AML-193 (cell line): ENCODE measurements at regions not wholly inside any gene's neighbourhood (a gene's known extent, or its start where the extent isn't known, plus 50 kb on each side); places are given as distances from the start of the nearest gene placed in this dataset.
A peak's percentile ranks its signal among the peaks of the same experiment; 100 is the strongest.

Source experiments
- DNase-seq, 2 experiments: peaks; one replicate each; lab custom pipeline; 2025; lab: John Stamatoyannopoulos, UW

DNA sequence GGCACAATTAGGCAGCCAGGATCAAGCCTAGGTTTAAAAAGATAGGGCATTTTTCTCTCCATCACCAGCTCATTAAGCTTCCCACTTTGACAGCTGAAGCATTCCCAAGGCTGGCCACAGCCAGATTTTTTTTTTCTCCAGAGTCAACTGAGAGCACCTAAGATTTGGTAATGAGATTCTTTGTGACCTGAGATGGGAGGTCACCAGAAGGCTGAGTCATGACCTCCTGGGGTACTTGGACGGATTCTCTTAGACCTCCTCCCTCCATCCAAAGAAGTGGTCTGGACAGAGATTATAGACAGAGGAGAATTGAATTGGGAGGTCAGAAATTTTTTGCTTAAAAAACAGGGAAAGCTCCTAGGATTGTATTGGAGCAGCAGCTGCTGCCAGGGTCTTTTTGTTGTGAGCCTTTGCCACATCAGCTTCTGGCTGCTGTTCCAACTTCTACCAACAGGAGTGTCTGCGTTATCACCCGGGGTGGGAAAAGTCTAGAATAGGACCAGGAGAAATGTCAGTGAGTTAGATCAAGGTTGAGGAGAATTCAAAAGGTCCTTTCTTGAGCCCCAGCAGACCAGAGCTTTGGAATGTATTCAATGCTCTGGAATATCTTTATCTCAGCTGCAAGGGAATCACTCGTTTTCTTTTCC, 221.2 kb upstream of the N4BP1 start:
- DNase-seq = no peak

DNA sequence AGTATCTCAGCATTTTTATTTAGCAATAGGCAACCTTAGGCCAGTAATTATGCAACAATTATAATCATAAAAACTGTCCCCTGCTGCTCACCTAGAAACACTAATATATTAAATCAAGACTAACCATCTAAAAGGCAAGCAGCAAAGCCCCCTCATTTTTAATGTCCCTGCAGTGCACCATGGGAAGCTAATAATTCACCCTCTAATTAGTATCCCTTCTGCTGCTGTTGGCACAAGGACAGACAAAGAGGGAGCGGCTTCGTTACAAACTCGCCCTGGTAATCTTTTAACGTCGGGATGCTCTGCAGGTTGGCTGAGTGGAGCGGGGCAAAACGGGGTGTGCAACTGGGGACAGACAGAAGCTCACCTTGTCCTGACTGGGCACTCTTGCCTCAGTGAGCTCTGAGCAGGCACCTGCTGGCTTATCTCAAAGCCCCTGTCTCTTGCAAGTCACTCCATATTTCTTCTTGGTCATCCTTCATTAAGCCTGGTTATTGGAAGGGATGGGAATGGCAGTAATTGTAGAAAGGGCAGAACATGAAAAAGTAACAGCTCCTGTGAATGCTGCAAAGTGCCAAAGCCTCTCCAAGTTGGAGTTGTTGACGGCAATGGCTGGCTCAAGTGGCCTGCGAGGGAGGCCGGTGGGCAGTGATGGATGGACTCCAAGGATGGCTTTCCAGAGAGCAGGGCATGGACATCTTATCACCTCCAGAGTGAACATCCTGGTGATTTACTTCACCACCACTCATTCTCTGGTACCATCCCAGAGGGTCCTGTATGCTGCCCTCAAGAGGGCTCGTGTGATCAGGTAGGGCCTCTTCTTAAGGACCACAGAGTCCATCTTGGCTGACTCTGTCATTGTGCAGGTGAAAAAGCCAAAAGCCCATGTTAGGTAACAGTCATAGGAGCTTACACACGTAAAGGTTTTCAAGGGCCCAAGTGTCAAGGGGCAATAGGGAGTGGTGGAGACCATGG, 219.6 kb upstream of the N4BP1 start:
- no peak for DNase-seq

DNA sequence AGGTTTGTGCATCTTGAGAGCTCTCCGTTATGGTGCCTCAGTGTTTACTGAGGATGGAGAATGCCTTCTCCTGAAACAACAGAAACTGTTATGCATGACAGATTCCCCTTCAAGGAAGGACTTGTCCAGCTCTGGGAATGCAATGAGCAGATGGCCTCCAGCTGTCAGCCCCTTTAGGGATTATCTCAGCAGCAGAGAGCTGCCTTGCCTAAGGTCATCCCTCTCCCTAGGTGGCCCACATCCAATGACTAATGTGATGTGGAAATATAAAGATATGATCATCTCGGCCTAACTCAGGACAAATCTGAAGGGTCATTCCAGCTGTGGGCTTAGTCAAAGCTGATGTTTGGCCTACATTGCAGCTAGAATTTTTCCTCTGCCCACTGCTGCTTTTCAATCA, 214.3 kb upstream of the N4BP1 start:
- DNase-seq = no peak

DNA sequence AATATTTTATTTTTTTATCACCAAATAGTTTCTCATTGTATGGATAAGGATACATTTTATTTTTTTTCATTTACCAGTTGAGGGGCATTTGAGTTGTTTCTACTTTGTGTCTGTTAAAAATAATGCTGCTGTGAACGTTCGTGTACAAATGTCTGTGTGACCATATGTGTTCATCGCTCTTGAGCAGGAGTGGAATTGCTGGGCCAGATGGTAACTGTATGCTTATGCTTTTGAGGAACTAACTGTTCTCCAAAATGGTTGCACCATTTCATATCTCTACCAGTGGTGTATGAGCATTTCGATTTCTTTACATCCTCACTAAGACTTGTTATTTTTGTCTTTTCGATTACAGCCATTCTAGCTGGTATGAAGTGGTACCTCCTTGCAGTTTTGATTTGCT, 212.5 kb upstream of the N4BP1 start:
- DNase-seq = no peak

DNA sequence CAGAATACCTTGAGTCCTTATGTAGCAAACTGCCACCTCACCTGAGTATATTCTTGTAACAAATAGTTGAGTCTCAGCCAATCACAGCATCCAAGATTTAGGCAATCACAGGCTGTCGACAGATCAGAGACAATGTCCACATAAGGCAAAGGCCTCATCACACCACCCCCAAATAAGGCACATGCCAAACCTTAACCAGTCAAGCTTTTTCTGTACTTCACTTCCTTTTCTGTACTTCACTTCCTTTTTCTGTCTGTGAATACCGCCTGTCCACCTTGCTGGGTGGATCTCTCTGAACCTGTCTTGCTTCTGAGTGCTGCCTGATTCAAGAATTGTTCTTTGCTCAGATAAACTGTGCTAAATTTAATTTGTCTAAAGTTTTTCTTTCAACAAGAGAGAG, 210.4 kb upstream of the N4BP1 start:
- DNase-seq = no peak

DNA sequence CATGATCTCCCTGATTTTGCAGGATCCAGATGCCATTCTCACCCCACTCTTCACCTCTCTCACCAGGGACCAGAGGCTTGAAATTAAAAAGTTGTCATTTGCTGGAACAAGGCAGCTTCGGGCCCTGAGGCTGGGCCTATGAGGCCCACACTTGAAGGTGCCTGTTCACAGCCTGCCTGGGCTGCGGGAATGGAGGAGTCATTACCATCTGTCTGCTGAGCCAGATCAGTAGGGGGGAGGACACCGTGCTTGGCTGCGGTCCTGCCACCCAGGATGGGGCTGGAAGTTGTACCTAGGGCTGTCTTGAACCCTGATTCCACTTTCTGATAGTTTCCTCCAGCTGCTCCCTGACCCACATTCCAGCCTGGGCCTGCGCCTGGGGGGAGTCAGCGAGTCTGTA, 208.3 kb upstream of the N4BP1 start:
- DNase-seq = no peak

DNA sequence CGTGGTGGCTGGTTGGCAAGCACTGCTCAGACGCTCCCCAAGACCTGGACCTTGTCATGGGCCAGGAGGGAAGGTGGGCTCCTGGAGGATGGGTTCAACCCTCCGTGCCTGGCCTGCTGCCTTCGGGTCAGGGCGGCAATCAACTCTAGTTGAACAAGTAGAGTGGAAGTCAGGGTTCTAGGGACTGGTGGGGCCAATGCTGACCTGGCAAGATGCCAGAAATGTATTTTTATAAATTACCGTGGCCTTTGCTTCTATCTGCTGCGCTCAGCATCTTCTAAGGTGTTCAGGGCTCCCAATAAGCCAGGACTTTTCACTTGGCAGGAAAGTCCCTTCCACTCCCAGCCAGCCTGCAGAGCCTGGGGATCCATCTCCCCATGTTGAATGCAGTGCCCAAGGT, 207.1 kb upstream of the N4BP1 start:
- no peak for DNase-seq

DNA sequence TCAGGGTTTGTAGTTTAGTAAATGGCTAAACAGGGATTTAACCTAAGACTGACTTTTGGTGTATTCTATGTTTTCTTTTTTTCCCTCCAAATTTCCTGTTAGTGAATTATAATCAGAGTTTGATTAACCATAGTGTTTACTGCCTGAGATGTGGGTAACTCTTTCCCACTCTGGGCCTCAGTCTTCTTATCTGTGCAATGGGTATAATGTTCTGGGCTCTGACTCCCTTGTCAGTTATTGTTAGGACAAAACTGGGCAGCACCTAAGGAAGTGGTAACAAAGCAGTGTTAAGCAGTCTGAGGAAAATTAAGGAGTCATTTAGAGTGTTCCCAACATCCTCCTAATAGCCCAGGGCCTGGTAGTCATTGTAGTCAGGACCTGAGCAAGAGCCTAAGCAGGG, 206.4 kb upstream of the N4BP1 start:
- DNase-seq = no peak

DNA sequence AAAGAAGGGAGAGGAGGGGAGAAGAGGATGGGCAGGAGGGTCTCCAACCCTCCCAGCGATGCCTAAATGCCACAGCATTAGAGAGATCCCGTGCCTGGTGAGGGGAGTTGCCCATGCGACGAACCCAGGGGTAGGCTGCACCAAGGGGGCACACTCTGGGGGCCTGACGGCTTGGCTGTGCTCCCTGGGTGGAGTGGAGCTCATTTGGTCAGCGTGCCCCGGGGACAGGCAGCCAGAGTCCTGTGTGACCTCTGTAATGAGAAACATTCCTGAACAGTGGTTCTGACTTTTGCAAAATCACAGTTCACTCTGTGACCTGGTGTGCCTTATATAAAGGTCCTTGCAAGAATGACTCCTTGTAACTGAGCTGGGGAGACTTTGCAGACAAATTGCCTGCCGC, 205.0 kb upstream of the N4BP1 start:
- DNase-seq = no peak

DNA sequence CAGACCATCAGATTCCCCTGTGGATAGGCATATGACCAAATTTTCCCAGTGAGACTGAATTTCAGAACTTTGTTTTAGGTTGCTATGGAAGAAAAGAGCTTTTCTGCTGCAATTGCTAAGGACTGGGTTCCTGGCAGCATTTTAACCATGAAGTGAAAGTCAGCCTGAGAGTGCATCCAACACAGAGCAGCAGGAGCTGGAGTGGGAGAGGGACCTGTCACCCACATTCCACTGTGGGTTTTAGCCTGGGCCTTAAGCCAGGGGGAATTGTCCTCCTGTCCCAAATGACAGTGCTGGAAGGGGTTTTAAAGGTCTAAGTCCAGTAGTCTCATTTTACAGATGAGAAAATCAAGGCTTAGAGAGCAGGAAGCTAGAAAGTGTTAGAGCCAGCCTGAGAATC, 203.5 kb upstream of the N4BP1 start:
- no peak for DNase-seq

DNA sequence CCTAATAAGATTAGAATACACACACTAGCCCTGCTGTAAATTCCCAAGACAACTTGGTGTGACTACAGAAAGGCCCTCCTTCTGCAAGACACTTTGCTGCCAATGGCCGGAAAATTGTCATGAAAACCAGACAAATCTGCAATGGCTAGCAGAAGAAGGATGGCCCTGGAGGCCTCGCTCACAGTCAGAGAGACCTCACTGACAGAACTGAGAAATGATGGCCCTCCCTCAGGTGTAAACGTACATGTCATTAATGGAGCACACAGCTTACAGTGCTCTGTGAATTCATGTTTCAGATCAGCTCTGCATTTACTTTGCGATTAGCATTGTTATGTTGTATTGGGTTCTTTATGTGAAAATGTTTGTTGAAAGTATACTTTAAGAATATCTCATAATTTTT, 202.9 kb upstream of the N4BP1 start:
- no peak for DNase-seq

DNA sequence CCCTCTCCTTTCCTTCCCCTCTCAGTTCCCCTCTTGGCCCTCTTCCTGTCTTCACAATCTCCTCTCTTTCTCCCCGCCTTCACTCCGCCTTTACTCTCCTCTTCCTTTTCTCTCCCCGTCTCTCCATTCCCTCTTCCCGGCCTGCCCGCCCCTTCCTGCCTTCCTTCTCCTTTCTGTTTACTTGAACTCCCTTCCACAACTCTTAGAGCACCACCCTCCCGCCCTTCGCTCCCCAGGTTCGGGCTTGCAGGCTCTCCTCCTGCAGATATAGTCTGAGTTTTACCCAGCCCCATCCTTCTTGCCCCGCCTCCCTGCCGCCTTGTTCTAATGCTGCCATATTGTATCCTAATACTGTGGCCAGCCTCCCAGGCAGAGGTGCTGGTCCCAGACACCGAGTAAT, 201.5 kb upstream of the N4BP1 start:
- DNase-seq = no peak

DNA sequence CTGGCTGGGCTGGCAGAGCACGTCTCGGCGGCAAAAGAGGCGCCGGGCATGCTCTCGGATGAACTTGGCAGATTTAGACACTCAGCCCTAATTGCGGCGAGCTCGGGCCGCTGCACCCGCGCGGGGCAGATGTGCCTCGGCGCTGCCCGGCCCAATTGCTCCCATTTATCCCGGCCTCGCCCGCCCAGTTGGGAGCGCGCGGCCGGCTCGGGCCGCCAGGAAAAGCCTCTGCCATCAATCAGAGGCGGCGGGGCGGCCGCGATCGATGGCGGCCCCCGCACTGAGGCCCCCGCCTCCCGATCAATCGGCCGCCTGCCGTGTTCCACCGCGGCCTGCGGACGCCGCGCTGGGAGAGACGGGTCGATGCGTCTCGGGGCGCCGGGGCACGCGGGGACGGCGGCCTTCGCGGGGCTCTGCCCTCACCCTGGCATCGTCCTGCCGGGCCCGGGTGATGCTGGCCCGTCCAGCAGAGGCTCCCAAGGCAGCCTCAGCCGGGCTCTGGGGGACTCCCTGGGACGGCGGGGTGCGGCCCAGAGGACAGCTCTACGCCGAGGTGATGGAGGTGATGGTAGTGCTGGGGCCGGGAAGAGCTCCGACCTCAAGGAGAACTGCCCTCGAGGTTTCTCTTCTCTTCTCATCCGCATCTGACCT, 200.9 kb upstream of the N4BP1 start:
- no peak for DNase-seq

DNA sequence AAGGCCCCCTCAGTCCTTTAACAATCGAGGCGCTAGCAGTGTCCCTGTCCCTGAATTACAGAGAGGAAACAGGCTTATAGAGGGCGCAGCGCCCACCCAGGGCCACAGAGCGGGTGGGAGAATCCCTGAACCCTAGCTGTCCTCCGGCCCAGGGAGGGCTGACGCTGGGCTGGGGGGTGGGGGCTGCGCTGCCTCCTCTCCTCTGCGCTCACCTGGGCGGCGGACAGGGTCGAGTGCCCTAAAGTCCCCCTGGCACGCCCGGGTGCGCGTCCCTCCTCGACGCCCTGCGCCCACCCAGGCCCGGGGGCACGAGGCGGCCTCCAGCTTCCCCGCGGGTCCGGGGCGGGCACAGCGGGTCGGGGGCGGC, 200.4 kb upstream of the N4BP1 start:
- DNase-seq = no peak

DNA sequence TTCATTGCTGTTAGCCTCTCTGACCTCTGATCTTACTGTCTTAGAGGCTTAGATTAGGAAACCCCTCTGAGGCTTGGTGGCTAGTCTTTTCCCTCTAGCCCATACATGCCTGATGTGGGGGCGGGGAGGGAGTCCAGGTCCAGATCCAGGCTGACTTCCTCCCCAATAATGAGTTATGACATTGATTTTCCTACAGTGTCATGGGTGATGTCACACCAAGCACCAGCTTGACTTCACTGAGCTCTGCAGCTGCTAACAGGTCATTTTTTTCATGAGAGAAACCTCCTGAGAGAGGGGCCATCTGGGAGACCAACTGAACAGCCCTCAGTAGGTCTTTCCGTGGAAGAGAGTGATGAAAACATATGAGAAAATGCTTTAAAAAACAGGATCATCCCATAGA, 180.2 kb upstream of the N4BP1 start:
- no peak for DNase-seq

DNA sequence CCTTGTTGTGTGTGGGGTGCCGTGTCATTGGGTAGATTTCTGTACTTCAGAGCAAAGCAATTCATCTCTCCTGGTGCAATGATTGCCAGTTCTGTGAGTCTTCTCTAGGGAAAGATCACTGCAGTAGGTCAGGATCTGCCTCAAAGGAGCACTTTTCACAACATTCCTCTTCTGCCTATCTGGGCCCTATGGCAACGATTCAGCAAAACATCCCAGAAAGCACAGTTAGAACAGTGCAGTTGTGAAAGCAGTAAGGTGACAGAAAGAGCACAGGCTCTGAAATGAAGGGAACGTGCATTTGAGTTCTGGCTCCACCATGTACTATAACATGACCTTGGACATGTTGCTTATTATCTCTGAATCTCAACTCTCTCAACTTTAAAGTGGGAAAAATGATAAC, 178.5 kb upstream of the N4BP1 start:
- no peak for DNase-seq

DNA sequence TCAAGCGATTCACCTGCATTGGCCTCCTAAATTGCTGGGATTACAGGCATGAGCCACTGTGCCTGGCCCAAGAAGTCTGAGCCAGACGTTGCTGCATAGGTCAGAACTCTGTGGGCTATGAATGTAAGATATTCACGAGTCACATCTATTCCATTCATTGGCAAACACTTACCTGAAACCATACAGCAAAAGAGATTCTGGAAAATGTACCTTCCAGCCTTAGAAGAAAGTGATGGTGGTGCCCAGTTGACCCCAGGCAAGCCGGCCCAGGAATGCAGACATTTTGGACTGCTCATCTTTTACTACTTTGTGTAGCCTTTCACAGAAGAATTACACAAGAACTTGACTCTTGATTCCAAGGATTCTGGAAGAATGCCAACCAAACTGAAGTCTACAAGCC, 135.6 kb upstream of the N4BP1 start:
- DNase-seq = no peak

DNA sequence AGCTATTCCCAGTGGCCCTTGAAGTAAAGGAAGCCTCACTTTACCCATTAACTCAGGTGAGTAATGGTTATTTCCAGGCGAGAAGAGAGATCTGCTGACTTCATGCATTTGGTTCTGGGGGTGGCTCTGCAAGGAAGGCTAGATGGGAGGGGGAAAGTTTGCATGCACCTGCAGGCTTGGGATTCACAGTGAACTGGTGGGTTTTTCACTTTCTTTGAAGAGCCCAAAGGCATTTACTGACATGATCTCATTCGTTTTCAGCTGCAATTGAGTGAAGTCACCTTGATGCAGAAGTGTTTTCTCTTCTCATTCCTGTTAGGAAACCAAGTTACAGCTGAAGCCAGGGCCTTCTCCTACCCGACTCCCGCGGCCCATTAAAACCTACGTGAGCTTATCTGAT, 131.0 kb upstream of the N4BP1 start:
- DNase-seq = no peak

DNA sequence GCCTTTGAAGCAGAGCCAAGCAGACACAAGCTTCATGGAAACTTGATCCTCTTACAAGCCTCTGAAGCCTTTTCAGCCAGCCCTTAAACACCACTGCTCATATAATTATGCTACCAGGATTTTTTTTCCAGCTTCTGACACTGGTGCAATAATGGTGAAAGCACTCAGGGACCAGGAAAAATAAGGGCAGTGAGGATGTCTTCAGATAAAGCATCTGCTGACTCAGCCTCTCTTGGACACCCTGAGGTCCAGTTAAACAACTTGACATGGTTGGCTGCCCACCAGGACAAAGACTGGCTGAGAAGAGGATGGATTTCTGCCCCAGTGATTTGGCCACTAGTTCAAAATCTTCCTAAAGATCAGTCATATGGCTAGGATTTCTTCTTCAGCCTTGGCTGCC, 124.2 kb upstream of the N4BP1 start:
- no peak for DNase-seq

DNA sequence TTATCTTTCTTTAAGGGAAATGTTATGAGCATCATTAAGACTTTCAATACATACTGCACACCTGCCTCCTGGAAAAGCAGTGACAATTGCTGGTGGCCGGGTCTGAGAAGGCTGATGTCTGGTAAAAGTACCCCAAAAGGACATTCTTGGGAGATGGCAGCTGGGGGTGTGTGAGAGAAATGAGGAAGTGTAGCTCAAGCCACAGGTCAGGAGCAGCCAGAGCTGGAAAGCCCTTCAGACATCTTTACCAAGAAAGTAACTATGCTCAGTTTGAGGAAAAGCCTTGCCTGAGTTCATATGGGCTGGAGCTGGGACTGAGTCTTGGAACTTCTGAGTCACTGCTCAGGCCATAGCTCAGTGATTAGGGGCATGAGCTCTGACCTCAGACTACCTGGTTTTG, 94.7 kb upstream of the N4BP1 start:
- DNase-seq = no peak

DNA sequence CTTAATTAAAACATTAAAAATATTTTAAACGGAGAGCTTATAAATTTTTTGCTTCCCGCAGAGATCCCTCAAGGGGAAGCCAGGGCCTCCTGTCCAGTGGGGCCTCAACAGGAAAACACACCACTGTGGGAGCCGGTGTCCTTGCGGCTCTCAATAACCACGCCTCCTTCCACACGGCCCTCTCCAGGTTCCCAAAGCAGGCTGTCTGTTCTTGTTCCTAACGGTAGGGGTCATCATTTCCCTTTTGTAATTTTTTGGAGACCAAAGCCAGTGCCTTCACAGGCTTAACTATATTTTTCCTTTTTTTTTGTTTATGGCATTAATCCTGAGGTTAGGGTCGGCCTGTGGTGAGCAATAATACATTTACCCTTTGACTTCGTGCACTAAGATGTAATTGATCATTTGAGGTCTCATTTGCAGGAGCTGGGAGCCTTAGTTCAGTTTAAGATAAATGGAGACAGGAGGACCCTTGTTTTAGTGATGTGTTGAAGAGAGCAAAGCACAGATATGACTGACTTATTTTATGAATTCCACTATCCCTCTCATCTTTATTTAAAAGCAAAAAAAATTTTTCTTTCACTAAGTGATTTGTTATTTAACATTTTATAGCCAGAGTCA, 77.5 kb upstream of the N4BP1 start:
- peak; percentile 64 to 67 for DNase-seq

DNA sequence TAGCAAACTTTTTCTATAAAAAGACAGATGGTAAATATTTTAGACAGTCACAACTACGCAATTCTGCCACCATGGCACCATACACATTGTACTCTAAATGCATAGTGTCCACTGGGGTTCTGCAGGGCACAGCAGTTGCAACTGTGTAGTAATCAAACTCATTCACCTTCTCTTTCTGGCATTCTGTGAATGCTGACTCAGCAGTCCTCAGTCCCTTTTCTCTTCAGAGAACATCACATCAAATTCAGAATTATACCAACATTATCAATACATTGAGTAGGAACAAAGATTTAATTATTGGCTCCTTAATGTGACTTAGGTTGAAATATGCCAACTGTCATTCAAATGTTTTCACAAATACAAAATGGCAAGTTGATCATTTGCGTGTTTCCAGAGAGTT, 74.2 kb upstream of the N4BP1 start:
- no peak for DNase-seq

DNA sequence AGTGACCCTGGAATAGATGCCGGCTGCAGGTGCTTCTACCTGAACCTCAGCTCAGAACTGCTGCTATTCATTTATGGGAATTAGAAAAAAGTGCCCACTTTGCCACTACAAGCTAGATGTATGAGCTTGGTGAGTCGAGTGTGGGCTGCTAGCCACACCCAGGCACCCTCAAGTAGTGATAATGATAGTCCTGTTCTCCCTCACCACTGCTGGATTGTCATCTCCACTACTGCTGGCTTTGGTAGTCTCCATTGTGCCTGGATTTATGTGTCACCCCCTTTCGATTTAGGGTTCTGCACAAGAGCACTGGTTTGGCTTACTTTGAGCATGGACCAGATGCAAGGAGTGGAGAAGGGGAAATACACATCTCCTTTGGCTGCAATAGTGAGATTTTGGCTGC, 73.0 kb upstream of the N4BP1 start:
- DNase-seq = no peak
